GM10248 (cell line): ENCODE measurements at regions not wholly inside any gene's neighbourhood (a gene's known extent, or its start where the extent isn't known, plus 50 kb on each side); places are given as distances from the start of the nearest gene placed in this dataset.

Experiments
- CTCF ChIA-PET: fragments of 300-600 bp; sonication (Branson Sonifier 250); formaldehyde crosslinking; extraction: SDS; loops from one replicate; lab custom pipeline; 2021; ENCODE audit warnings: antibody characterized with exemption; lab: Yijun Ruan, JAX
- POLR2A ChIA-PET: fragments of 350-650 bp; sonication (Branson Sonifier 250); formaldehyde crosslinking; extraction: SDS; loops from one replicate; lab custom pipeline; 2020; ENCODE audit warnings: antibody characterized with exemption; lab: Yijun Ruan, JAX
- DNase-seq: peaks from one replicate; pipeline ENCODE4 v3.0.0; 2012; ENCODE audit errors: extremely low spot score
- CTCF ChIP-seq: IDR thresholded peaks from 2 replicates; pipeline ENCODE4 v1.5.1; 2012; ENCODE audit warnings: mild to moderate bottlenecking, low read depth; ENCODE audit errors: extremely low read depth, missing control alignments, control extremely low read depth

GRCh38 chr1:101136271-101136670 lies 100.5 kb upstream of the S1PR1 start:
- no peak for DNase-seq
- ChIA-PET POLR2A (no interaction called here), CTCF (interaction anchor here (1.0 to 4.3 kb wide), 10 partner anchors 10 to 154 kb away, joined by 3 to 21 read pairs (median 6); no protein-coding TSS in a partner anchor)
- no peak for TF ChIP-seq CTCF

GRCh38 chr1:101135526-101135925 lies 101.3 kb upstream of the S1PR1 start:
- POLR2A ChIA-PET, result no interaction called here
- CTCF ChIA-PET, result interaction anchor here (1.2 to 4.3 kb wide), 4 partner anchors 10 to 104 kb away, joined by 3 to 18 read pairs (median 4); no protein-coding TSS in a partner anchor
- TF ChIP-seq CTCF, result no peak
- no peak for DNase-seq

GRCh38 chr1:101131239-101131843 lies 105.5 kb upstream of the S1PR1 start:
- CTCF ChIA-PET, result interaction anchor here (0.8 kb wide), 1 partner anchor 108 kb away, joined by 3 read pairs; no protein-coding TSS in a partner anchor
- no peak for TF ChIP-seq CTCF
- no peak for DNase-seq
- POLR2A ChIA-PET, result no interaction called here

- no peak for DNase-seq
- POLR2A ChIA-PET, result no interaction called here
- no peak for TF ChIP-seq CTCF
- CTCF ChIA-PET, result interaction anchor here (0.8 to 1.8 kb wide), 4 partner anchors 8 to 108 kb away, joined by 3 to 6 read pairs (median 4); no protein-coding TSS in a partner anchor
Observed at GRCh38 chr1:101130673-101131072, 105.1 kb upstream of the DPH5 start.

- no peak for DNase-seq
- POLR2A ChIA-PET, result interaction anchor here (0.7 kb wide), 1 partner anchor 27 kb away, joined by 4 read pairs; no protein-coding TSS in a partner anchor
- TF ChIP-seq CTCF, result no peak
- CTCF ChIA-PET, result interaction anchor here (1.0 to 1.8 kb wide), 5 partner anchors 9 to 159 kb away, joined by 3 to 6 read pairs (median 6); no protein-coding TSS in a partner anchor
Observed at GRCh38 chr1:101128846-101129245, 103.3 kb upstream of the DPH5 start.

GRCh38 chr1:101128211-101128727 lies 102.7 kb upstream of the DPH5 start:
- ChIA-PET POLR2A (no interaction called here), CTCF (interaction anchor here (1.0 to 1.2 kb wide), 3 partner anchors 10 to 19 kb away, joined by 3 to 6 read pairs (median 6); no protein-coding TSS in a partner anchor)
- DNase-seq, result peak; percentile 23
- no peak for TF ChIP-seq CTCF
